Heart right ventricle (tissue), 16 donors: ENCODE measurements at regions not wholly inside any gene's neighbourhood (a gene's known extent, or its start where the extent isn't known, plus 50 kb on each side); places are given as distances from the start of the nearest gene placed in this dataset.
"Not testable (repeated sequence)": the region's sequence is repeated elsewhere in the genome, so short reads cannot be mapped to it uniquely, and the experiment has no call there.

ENCODE experiments used
- ATAC-seq, 8 donors: fragments of 200-7000 bp; cut with Tn5 transposase; one replicate each; pipeline ENCODE4 v1.9.1; 2020; ENCODE audit warnings: mild to moderate bottlenecking in 8 of 8, moderate library complexity in 8 of 8, moderate number of reproducible peaks in 1 of 8
- DNase-seq, 2 donors: peaks; one replicate each; pipeline ENCODE4 v3.0.0-alpha.2; 2020
- H3K27ac ChIP-seq, 10 donors: fragments of 200-600 bp; sonication (generic) in 2 of 10; one replicate each; pipeline versions ENCODE4 v1.5.0 to v1.8.0; 2020 to 2022; ENCODE audit warnings: mild to moderate bottlenecking in 3 of 10
- H3K27me3 ChIP-seq, 7 donors: fragments of 200-600 bp; one replicate each; pipeline ENCODE4 v1.8.0; 2021 to 2022; ENCODE audit warnings: mild to moderate bottlenecking in 2 of 7
- H3K36me3 ChIP-seq, 9 donors: fragments of 200-600 bp; sonication (generic) in 1 of 9; one replicate each; pipeline versions ENCODE4 v1.5.0 to v1.8.0; 2020 to 2022; ENCODE audit warnings: mild to moderate bottlenecking in 2 of 9
- H3K4me1 ChIP-seq, 9 donors: fragments of 200-600 bp; sonication (generic) in 1 of 9; one replicate each; pipeline versions ENCODE4 v1.5.0 to v1.8.0; 2020 to 2022; ENCODE audit warnings: mild to moderate bottlenecking in 4 of 9
- H3K4me3 ChIP-seq, 10 donors: fragments of 200-600 bp; sonication (generic) in 2 of 10; one replicate each; pipeline versions ENCODE4 v1.5.0 to v1.8.0; 2020 to 2022; ENCODE audit warnings: mild to moderate bottlenecking in 7 of 10, moderate library complexity in 2 of 10
- H3K9me3 ChIP-seq, 11 donors: fragments of 200-600 bp in 10 of 11; sonication (generic) in 2 of 11; one replicate each; pipeline versions ENCODE4 v1.5.0 to v1.8.0; 2013 to 2022; ENCODE audit warnings: mild to moderate bottlenecking in 2 of 11, control low read depth in 1 of 11, moderate library complexity in 1 of 11
- CTCF ChIP-seq, 9 donors: fragments of 200-600 bp; sonication (generic) in 2 of 9; IDR thresholded peaks; one replicate each; pipeline versions ENCODE4 v1.5.0 to v1.8.0; 2021 to 2022; ENCODE audit warnings: antibody characterized with exemption in 9 of 9, mild to moderate bottlenecking in 5 of 9, moderate library complexity in 1 of 9
- WGBS, 2 donors: extraction: QIAGEN DNeasy Blood & Tissue Kit; methylation state at CpG; one replicate each; pipeline ENCODE4 v1.1.7; 2013; ENCODE audit warnings: inconsistent platforms in 1 of 2; 5-methylcytosine and 5-hydroxymethylcytosine counted together
- intact Hi-C, 10 donors: fragments of 100-400 bp; cut with DNase I; formaldehyde crosslinking; loops; one replicate each; pipeline versions ENCODE4 v1.11.1 to v1.14.2; 2022
- donor health status: Arrhythmogenic right ventricular cardiomyopathy.
- donor health status: ischemic (EF 13 %, LVEDD 7.1; RV severe dilation, severe dysfunction).
- donor health status: healthy with polysubstance abuse.
- donor health status: DM: no; HTN: yes; CAD: no.
- donor health status: DM: no; HTN: no; CAD: no.
- donor health status: ischemic (EF 25% LVEDD 6.9; RV normal size, moderate dysfunction).
- donor health status: ischemic (EF 25% LVEDD 5.7; RV mildly dilated, moderate dysfunction).
- donor health status: healthy.
- donor health status: DM: yes; HTN: yes; CAD: no.
- donor health status: Ischemic cardiomyopathy.
- donor health status: ischemic (EF 35%, LVEDD 5.7; RV mildly dilated, moderate dysfunction).
- donor health status: nonischemic (EF 11% LVEDD 7.7; RV severe dilation, severe dysfunction).
- donor health status: DM: yes; HTN: yes; CAD: no.
- donor health status: PGD.
- donor health status: ischemic (EF 29% LVEDD 5.4; RV normal size, mild dysfunction).
- donor health status: nonischemic (EF 23%, LVEDD 6.1; RV moderate dilation, normal function).

- Histone ChIP-seq H3K27me3 (peaks cover 0 to 26% (median 0%) of the 10 kb centered on the region in 7 donors), H3K36me3 (no peaks in the 10 kb centered on the region), H3K27ac (no peak overlapping the region), H3K4me3 (no peak overlapping the region), H3K4me1 (no peaks in the 10 kb centered on the region), H3K9me3 (peaks cover 0 to 21% (median 0%) of the 10 kb centered on the region in 11 donors)
- ATAC-seq (no peak), DNase-seq (no peak)
- intact Hi-C loops = no loop called here
- WGBS, 2 donors = 76 to 80% methylated on average over 2 of the region's 2 CpGs
- TF ChIP-seq CTCF (IDR thresholded peaks at IDR 0.05) = no peak
Observed at GRCh38 chr5:136738829-136739228, 373.5 kb upstream of the TRPC7 start.

- intact Hi-C loops = no loop called here
- WGBS, 2 donors = 46 to 58% methylated on average over 6 of the region's 6 CpGs
- no peak for TF ChIP-seq CTCF (IDR thresholded peaks at IDR 0.05)
- no peak for DNase-seq
- no peaks in the 10 kb centered on the region for H3K36me3 ChIP-seq
- H3K9me3 ChIP-seq = peaks cover 0 to 3% (median 0%) of the 10 kb centered on the region in 11 donors
- no peak for ATAC-seq
- H3K4me1 ChIP-seq = no peaks in the 10 kb centered on the region
- H3K27ac ChIP-seq = no peak overlapping the region
- H3K4me3 ChIP-seq = no peak overlapping the region
- peaks cover 0 to 32% (median 0%) of the 10 kb centered on the region in 7 donors for H3K27me3 ChIP-seq
Observed at GRCh38 chr5:136736021-136736420, 370.7 kb upstream of the TRPC7 start.

GRCh38 chr5:136735611-136736010 lies 370.3 kb upstream of the TRPC7 start:
- intact Hi-C loops, ATAC-seq, DNase-seq, H3K4me1 ChIP-seq, H3K36me3 ChIP-seq, H3K9me3 ChIP-seq, H3K27ac ChIP-seq, H3K4me3 ChIP-seq: not testable (repeated sequence)
- peaks cover 0 to 28% (median 0%) of the 10 kb centered on the region in 7 donors for H3K27me3 ChIP-seq
- 26 to 31% methylated on average over 4 of the region's 4 CpGs for WGBS, 2 donors

GRCh38 chr5:136734628-136735027 lies 369.3 kb upstream of the TRPC7 start:
- ATAC-seq = no peak
- Histone ChIP-seq H3K36me3 (no peaks in the 10 kb centered on the region), H3K4me3 (no peak overlapping the region), H3K9me3 (peaks cover 0 to 3% (median 0%) of the 10 kb centered on the region in 11 donors), H3K27ac (no peak overlapping the region), H3K27me3 (peaks cover 0 to 23% (median 0%) of the 10 kb centered on the region in 7 donors), H3K4me1 (no peaks in the 10 kb centered on the region)
- intact Hi-C loops = no loop called here
- WGBS, 2 donors = 68 to 86% methylated on average over 1 of the region's 1 CpG
- no peak for DNase-seq
- TF ChIP-seq CTCF (IDR thresholded peaks at IDR 0.05) = no peak

DNA sequence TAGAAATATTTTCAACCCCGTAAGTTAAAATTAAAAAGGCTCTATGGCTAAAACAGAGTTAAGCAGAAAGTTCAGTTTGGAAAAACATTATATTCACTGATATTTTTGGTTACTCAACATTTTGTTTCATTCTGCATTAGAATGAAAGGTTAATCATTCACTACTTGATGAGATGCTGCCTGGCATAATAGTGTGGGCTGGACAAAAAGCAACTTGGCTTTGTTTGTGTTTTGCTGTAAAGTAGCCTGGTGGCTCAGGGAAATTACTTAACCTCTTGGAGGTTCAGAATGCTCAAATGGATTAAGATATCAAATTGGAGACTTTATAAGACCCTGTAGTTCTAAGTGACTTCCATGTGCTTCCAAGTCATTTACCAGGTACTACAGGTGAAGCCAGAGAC lies 367.4 kb upstream of the TRPC7 start:
- 89% methylated on average over 1 of the region's 1 CpG for WGBS, 2 donors
- H3K36me3 ChIP-seq = no peaks in the 10 kb centered on the region
- TF ChIP-seq CTCF (IDR thresholded peaks at IDR 0.05) = no peak

More for the DNA sequence above, 367.4 kb upstream of the TRPC7 start:
- Histone ChIP-seq H3K9me3 (no peaks in the 10 kb centered on the region), H3K4me3 (no peak overlapping the region), H3K27ac (no peak overlapping the region), H3K27me3 (peaks cover 0 to 15% (median 0%) of the 10 kb centered on the region in 7 donors), H3K4me1 (no peaks in the 10 kb centered on the region)
- intact Hi-C loops = no loop called here
- ATAC-seq (no peak), DNase-seq (no peak)
